ENCODE measurements at regions not wholly inside any gene's neighbourhood (a gene's known extent, or its start where the extent isn't known, plus 50 kb on each side); places are given as distances from the start of the nearest gene placed in this dataset.
"Not testable (repeated sequence)": the region's sequence is repeated elsewhere in the genome, so short reads cannot be mapped to it uniquely, and the experiment has no call there.

DNA sequence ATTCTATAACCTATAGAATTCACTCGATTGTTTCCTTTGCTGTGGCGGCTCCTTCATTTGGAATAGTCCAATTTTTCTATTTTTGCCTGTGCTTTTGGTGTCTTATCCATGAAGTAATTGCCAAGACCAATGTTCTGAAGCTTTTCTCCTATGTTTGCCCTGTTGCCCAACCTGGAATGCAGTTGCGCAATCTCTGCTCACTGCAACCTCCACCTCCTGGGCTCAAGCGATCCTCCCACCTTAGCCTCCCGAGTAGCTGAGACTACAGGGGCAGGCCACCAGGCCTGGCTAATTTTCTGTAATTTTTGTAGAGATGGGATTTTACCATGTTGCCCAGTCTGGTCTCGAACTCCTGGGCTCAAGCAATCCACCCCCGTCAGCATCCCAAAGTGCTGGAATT lies 163.5 kb downstream of the OR2B2 start:
- TF ChIP-seq, protein P1, sequence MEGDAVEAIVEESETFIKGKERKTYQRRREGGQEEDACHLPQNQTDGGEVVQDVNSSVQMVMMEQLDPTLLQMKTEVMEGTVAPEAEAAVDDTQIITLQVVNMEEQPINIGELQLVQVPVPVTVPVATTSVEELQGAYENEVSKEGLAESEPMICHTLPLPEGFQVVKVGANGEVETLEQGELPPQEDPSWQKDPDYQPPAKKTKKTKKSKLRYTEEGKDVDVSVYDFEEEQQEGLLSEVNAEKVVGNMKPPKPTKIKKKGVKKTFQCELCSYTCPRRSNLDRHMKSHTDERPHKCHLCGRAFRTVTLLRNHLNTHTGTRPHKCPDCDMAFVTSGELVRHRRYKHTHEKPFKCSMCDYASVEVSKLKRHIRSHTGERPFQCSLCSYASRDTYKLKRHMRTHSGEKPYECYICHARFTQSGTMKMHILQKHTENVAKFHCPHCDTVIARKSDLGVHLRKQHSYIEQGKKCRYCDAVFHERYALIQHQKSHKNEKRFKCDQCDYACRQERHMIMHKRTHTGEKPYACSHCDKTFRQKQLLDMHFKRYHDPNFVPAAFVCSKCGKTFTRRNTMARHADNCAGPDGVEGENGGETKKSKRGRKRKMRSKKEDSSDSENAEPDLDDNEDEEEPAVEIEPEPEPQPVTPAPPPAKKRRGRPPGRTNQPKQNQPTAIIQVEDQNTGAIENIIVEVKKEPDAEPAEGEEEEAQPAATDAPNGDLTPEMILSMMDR (IDR thresholded peaks at IDR 0.05) = no peak
- Histone ChIP-seq H3K9me3 (no peaks in the 10 kb centered on the region), H3K4me1 (peaks cover 0 to 2% (median 0%) of the 10 kb centered on the region in 9 donors), H3K36me3 (no peaks in the 10 kb centered on the region), H3K4me3 (no peak overlapping the region), H3K27ac (no peak overlapping the region), H3K27me3 (peaks cover 0 to 63% (median 45%) of the 10 kb centered on the region in 7 donors)
- ATAC-seq (no peak), DNase-seq (no peak)
- 78 to 83% methylated on average over 7 of the region's 7 CpGs for WGBS, 2 donors
- intact Hi-C loops (cut with DNase I) = loop anchor here in 1 of 10 donors (10.0 kb wide), 1 partner anchor 214 kb away; no protein-coding TSS in a partner anchor

GRCh38 chr6:27747637-27748036 lies 164.6 kb downstream of the OR2B2 start:
- WGBS, 2 donors = 74 to 75% methylated on average over 6 of the region's 6 CpGs
- DNase-seq (no peak), ATAC-seq (no peak)
- H3K27me3 ChIP-seq = peaks cover 0 to 73% (median 55%) of the 10 kb centered on the region in 7 donors
- no peaks in the 10 kb centered on the region for H3K36me3 ChIP-seq
- intact Hi-C loops (cut with DNase I) = loop anchor here in 1 of 10 donors (10.0 kb wide), 1 partner anchor 213 kb away; no protein-coding TSS in a partner anchor
- TF ChIP-seq, protein P1 (IDR thresholded peaks at IDR 0.05) = no peak
- no peak overlapping the region for H3K4me3 ChIP-seq
- H3K4me1 ChIP-seq = no peaks in the 10 kb centered on the region
- H3K27ac ChIP-seq = no peak overlapping the region
- H3K9me3 ChIP-seq = no peaks in the 10 kb centered on the region

DNA sequence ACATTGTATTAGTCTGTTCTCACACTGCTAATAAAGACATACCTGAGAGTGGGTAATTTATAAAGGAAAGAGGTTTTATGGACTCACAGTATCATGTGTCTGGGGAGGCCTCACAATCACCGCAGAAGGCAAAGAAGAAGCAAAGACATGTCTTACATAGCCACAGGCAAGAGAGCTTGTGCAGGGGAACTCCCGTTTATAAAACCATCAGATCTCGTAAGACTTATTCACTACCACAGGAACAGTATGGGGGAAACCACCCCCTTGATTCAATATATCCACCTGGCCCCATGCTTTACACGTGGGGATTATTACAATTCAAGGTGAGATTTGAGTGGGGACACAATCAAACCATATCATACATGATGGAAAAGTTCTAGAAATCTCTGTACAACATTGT lies 165.3 kb downstream of the OR2B2 start:
- not testable (repeated sequence) for H3K9me3 ChIP-seq, DNase-seq, H3K4me1 ChIP-seq, ATAC-seq, H3K27ac ChIP-seq, H3K4me3 ChIP-seq, H3K36me3 ChIP-seq
- WGBS, 2 donors = 52 to 56% methylated on average over 4 of the region's 4 CpGs
- H3K27me3 ChIP-seq = peaks cover 0 to 81% (median 62%) of the 10 kb centered on the region in 7 donors
- intact Hi-C loops (cut with DNase I) = loop anchor here in 1 of 10 donors (10.0 kb wide), 1 partner anchor 212 kb away; no protein-coding TSS in a partner anchor

- Histone ChIP-seq H3K27ac (no peak overlapping the region), H3K4me3 (no peak overlapping the region), H3K27me3 (peaks cover 0 to 100% (median 78%) of the 10 kb centered on the region in 7 donors), H3K36me3 (no peaks in the 10 kb centered on the region), H3K9me3 (no peaks in the 10 kb centered on the region), H3K4me1 (no peaks in the 10 kb centered on the region)
- DNase-seq = no peak
- TF ChIP-seq, protein P1 (IDR thresholded peaks at IDR 0.05) = no peak
- 15 to 20% methylated on average over 7 of the region's 7 CpGs for WGBS, 2 donors
- intact Hi-C loops (cut with DNase I) = loop anchor here in 1 of 10 donors (10.0 kb wide), 1 partner anchor 209 kb away; no protein-coding TSS in a partner anchor
- ATAC-seq = no peak
Observed at GRCh38 chr6:27743787-27744186, 168.4 kb downstream of the OR2B2 start.

- ATAC-seq = no peak
- H3K36me3 ChIP-seq = no peaks in the 10 kb centered on the region
- no peak for DNase-seq
- no peak overlapping the region for H3K27ac ChIP-seq
- no peak overlapping the region for H3K4me3 ChIP-seq
- H3K9me3 ChIP-seq = no peaks in the 10 kb centered on the region
- TF ChIP-seq, protein P1 (IDR thresholded peaks at IDR 0.05) = no peak
- intact Hi-C loops (cut with DNase I) = loop anchor here in 1 of 10 donors (10.0 kb wide), 1 partner anchor 208 kb away; no protein-coding TSS in a partner anchor
- no peaks in the 10 kb centered on the region for H3K4me1 ChIP-seq
- peaks cover 0 to 100% (median 78%) of the 10 kb centered on the region in 7 donors for H3K27me3 ChIP-seq
- 31 to 39% methylated on average over 10 of the region's 10 CpGs for WGBS, 2 donors
Observed at GRCh38 chr6:27742833-27743573, 169.2 kb downstream of the OR2B2 start.

DNA sequence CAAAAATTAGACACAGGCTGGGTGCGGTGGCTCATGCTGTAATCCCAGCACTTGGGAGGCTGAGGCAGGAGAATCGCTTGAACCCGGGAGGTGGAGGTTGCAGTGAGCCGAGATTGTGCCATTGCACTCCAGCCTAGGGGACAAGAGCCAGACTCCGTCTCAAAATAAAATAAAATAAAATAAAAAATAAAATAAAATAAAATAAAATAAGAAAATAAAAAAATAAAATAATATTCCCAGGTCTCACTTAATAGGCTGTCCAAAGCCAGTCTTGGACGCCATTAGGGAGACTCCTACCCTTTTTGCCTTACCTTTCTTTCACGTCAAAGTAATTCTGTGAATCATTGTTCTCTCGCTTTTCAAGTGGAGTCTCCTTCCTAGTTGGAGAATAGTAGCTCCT lies 172.3 kb downstream of the OR2B2 start:
- not testable (repeated sequence) for H3K4me3 ChIP-seq, H3K4me1 ChIP-seq, ATAC-seq, H3K36me3 ChIP-seq, DNase-seq, H3K27ac ChIP-seq, H3K9me3 ChIP-seq
- intact Hi-C loops (cut with DNase I) = loop anchor here in 2 of 10 donors (10.0 kb wide), 2 partner anchors 65 to 205 kb away; no protein-coding TSS in a partner anchor
- H3K27me3 ChIP-seq = peaks cover 0 to 87% (median 60%) of the 10 kb centered on the region in 7 donors
- WGBS, 2 donors = 86 to 88% methylated on average over 8 of the region's 8 CpGs

Data from heart right ventricle (tissue), 16 donors.